NCI-H2107 (cell line): ENCODE measurements at regions not wholly inside any gene's neighbourhood (a gene's known extent, or its start where the extent isn't known, plus 50 kb on each side); places are given as distances from the start of the nearest gene placed in this dataset.

Source experiments
- DNase-seq: peaks from one replicate; lab custom pipeline; 2025; lab: John Stamatoyannopoulos, UW

DNA sequence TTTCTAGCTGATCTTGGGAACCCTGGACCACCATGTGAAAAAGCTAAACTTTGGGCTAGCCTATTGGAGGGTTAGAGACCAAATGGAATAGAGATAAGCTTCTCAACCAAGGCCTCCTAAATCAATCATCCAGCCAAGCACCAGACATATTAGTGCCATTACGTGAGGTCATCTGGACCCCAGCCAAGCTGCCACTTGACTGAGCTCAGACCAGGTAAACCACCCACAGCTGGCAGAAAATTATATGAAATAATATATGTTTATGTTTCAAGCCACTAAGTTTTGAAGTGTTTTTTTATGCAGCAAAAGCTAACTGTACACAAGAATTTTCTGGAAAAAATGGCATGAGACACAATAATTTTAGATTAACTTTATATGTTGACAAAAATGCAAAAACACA is 82.6 kb upstream of the PCGF5 start:
- no peak for DNase-seq

DNA sequence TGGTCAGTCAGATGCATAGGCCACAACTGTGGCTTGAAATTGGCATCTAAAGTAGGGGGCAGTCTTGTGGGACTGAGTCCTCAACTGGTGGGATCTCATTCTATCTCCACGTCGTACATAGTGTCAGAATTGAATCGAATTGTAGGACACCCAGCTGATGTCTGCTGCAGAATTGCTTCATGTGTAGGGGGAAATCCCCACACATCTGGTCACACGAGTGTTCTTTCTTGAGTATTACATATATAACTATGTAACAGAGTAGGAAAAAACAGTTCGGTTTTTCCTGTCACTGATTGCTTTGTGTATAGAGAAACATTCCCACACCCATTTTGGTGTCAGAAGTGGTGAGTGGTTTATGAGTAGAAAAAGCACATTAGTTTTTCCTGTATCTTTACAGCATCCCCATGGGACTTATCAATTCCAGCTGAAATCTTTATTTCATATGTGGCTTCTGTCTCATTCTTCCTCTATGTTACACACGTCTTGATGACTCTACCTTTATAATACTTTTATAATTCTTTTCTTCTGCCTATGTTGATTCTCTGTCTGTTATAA is 79.4 kb upstream of the PCGF5 start:
- no peak for DNase-seq

DNA sequence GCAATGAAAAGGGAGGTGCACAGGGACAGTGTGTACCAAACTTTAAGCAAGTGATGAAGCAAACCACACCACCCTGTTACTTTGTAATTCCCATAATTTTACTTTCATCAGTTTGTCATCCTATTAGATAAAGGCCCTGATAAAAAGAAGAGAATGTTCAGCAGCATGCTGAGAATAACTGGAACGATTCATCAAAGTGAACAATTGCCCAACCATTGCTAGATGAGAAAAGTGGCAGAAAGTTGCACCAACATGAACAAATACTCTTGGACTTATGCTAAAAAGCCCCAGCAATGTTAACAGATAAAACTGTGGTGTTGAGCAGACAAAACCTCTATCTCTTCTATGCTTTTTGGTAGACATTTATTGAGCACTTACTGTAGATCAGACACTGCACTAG is 75.5 kb upstream of the PCGF5 start:
- DNase-seq = no peak

GRCh38 chr10:91146146-91146545 is 74.3 kb upstream of the PCGF5 start:
- DNase-seq = no peak

DNA sequence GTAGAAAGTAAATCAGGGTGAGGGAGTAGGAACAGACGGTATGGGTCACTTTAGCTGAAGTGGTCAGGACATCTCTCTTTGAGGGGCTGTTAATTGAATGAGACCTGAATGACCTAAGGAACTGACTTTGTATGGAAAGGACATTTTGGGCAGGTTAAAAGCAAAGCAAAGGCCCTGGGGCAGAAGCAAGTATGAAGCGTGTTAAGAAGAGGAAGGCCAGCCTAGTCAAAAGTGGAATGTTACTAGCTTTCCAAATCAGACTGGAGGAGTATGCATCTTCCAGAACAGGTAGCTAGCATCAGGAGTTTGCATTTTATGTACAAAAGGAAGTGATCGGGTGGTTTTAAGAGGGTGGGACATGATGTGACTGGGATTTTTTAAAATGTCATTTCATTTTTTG is 70.9 kb upstream of the PCGF5 start:
- no peak for DNase-seq

- no peak for DNase-seq
These were observed 69.8 kb upstream of the PCGF5 start for GRCh38 chr10:91150631-91151030.

GRCh38 chr10:91153508-91153907 is 67.0 kb upstream of the PCGF5 start:
- DNase-seq = no peak

- DNase-seq = no peak
These were observed 65.6 kb upstream of the PCGF5 start for GRCh38 chr10:91154842-91155241.

DNA sequence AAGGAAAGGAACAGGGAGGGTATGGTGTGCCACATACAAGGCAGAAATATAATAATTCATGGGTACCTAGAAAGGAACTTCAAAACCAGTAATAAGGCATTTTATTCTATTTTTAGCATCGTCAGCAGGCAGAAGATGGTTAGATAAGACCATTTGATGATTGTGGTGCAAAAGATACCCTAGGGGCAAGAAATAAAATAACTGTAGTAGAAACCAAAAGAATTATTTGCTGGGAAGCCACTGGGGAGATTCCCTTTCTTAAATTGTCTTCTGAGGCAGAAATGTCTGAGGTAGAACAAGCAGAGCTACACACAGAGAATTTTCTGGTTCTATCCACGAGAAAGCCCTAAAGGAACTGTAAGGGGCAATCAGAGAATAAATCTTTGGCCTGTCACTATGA is 64.3 kb upstream of the PCGF5 start:
- no peak for DNase-seq

GRCh38 chr10:91159254-91159783 is 61.1 kb upstream of the PCGF5 start:
- DNase-seq = no peak

DNA sequence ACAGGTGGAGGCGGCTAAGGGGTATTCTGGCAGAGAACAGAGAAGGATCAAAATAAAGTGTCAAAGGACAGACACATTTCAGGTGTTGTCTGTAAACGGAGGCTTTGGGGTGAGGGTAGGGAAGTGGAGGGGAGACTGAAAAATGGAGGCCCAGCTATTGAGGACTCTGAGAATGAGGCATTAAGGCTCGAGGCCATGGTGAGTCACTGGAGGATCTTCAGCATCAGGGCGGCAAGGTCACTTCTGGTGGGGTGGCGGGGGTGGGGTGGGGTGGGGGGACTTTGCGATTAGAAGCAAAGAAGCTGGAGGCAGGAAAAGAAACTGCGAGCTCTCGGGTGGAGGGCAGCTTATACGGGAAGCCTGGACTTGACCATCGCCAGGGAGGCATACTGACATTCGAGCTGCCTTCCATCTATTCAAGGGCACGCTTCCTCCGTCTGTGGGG is 58.4 kb upstream of the PCGF5 start:
- DNase-seq = no peak

DNA sequence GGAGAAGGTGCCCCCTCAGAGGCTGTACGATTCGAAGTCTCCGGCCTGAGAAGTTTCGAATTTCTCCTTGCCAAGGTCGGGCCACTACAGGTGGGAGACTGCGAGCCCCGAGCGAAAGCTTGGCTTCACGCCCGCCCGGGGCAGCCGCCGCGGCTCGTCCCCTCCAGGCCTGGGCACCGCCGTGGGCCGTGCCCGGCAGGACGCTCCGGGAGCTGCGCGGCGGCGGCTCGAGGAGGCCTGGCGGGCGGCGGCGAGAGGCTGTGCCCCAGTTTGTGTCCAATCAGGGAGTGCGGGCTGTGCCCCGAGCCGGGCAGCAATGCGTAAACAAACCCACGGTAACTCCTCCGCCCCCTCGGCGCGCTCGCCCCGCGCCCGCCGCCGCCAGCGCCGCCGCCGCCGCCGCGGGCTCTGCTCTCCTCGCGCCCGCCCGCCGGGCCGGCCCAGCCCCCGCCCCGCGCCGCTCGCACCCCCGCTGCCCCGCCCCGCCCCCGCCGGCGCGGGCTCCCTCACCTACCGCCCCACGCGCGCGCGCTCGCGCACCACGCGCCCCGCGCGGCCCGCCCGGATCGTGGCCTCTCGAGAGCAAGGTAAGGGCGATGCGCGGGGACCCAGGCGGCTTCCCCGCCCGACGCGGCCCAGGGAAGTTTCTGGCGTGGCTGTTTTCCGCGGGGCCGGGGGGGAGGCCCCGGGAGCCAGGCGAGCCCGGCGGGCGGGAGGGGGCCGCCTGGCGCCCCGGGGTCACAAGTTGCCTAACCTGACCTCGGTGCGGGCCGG is 57.8 kb upstream of the PCGF5 start:
- peak; percentile 3 for DNase-seq

- no peak for DNase-seq
These were observed 57.1 kb upstream of the PCGF5 start for GRCh38 chr10:91163269-91163868.

DNA sequence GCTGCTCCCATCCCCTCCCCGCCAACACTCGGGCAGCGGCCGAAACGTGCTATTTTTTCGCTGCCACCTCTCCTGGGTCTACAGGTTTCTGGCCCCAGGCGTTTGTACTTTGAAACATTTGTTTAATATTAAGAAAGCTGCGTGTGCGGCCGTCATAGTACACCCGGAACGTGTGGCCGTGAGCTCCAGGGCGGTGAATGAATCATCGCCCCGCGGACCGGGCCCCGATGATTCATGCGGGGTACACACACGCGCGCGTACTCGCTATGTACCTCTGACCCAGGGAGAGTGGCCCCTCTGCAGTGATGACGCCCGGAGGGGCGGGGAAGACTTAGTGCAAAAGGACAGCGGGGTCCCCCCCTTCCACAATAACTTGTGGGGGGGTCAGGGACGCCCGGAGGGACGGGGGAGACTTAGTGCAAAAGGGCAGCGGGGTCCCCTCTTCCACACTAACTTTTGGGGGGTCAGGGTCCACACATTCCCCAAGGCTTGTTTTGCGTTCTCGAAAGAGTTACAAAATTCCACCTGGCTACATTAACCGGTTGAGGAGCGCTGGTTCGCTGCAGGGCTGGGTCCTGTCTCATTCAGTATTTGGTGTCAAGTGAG is 56.5 kb upstream of the PCGF5 start:
- no peak for DNase-seq

GRCh38 chr10:91164520-91165065 is 55.9 kb upstream of the PCGF5 start:
- DNase-seq = no peak

GRCh38 chr10:91167406-91167805 is 53.1 kb upstream of the PCGF5 start:
- no peak for DNase-seq

- no peak for DNase-seq
These were observed 50.0 kb upstream of the PCGF5 start for GRCh38 chr10:91170418-91170817.
